Omental fat pad (tissue), 3 donors: ENCODE measurements at regions not wholly inside any gene's neighbourhood (a gene's known extent, or its start where the extent isn't known, plus 50 kb on each side); places are given as distances from the start of the nearest gene placed in this dataset.

ENCODE experiments used
- ATAC-seq: fragments of 150-250 bp; one replicate; pipeline ENCODE4 v1.9.1; 2016; ENCODE audit warnings: mild to moderate bottlenecking, moderate library complexity; ENCODE audit not compliant: low FRiP score
- DNase-seq: peaks from one replicate; pipeline ENCODE4 v3.0.0-alpha.2; 2019; ENCODE audit warnings: low spot score
- CTCF ChIP-seq, 3 donors: fragments of 450-650 bp; IDR thresholded peaks; one replicate each; pipeline ENCODE4 v1.5.1; 2016 to 2017; ENCODE audit warnings: antibody characterized with exemption in 3 of 3, mild to moderate bottlenecking in 3 of 3, moderate library complexity in 2 of 3

GRCh38 chr7:375901-376305 lies 85.9 kb downstream of the FOXL3 start:
- ATAC-seq = no peak
- TF ChIP-seq CTCF (IDR thresholded peaks at IDR 0.05) = no peak
- no peak for DNase-seq

GRCh38 chr7:376306-377079 lies 86.5 kb downstream of the FOXL3 start:
- TF ChIP-seq CTCF (IDR thresholded peaks at IDR 0.05) = no peak
- ATAC-seq (no peak), DNase-seq (no peak)

GRCh38 chr7:377080-378040 lies 87.4 kb downstream of the FOXL3 start:
- DNase-seq (no peak), ATAC-seq (no peak)
- no peak for TF ChIP-seq CTCF (IDR thresholded peaks at IDR 0.05)

GRCh38 chr7:378041-378420 lies 88.1 kb downstream of the FOXL3 start:
- DNase-seq (no peak), ATAC-seq (no peak)

GRCh38 chr7:378551-379455 lies 88.8 kb downstream of the FOXL3 start:
- DNase-seq = no peak
- no peak for TF ChIP-seq CTCF (IDR thresholded peaks at IDR 0.05)
- ATAC-seq = no peak

More at GRCh38 chr7:378041-378420, 88.1 kb downstream of the FOXL3 start:
- TF ChIP-seq CTCF (IDR thresholded peaks at IDR 0.05) = no peak

DNA sequence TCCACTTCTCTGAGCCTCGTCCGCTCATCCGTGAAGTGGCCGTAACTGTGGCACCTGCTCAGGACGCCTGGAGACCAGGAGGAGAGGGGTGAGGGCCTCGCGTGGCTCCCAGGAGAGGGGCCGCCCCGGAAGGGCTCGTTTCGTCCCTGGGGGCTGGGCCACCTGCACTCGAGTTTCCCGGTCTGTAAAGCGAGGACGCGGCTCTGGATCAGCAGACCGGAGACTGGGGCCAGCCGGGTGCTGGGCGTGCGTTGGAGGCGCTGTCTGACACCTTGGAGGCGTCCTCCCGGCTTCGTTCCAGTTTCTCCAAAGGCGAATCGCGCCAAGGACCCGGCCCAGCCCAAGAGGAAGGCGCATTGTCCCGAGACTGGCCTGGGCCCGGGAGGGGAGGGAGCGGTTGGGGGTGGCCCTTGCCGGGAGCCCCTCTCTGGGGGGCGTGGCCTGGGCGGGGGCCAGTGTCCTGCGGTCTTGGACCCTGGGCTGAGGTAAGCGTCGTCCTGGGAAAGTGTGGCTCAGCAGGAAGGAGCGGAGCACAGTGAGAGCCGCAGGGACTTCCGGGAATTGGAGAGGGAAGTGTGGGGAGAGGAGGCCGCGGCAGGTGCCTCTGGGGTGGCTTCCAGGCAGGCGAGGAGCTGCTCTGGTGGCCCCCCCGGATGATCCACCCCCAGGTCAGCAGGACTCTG lies 89.6 kb downstream of the FOXL3 start:
- ATAC-seq (no peak), DNase-seq (no peak)
- no peak for TF ChIP-seq CTCF (IDR thresholded peaks at IDR 0.05)
